HG03095 (cell line): ENCODE measurements at regions not wholly inside any gene's neighbourhood (a gene's known extent, or its start where the extent isn't known, plus 50 kb on each side); places are given as distances from the start of the nearest gene placed in this dataset.

ENCODE experiments used
- ATAC-seq: cut with Tn5 transposase; IDR thresholded peaks from one replicate; pipeline ENCODE4 v1.9.1; 2021; ENCODE audit warnings: moderate library complexity; ENCODE audit not compliant: unreplicated experiment

DNA sequence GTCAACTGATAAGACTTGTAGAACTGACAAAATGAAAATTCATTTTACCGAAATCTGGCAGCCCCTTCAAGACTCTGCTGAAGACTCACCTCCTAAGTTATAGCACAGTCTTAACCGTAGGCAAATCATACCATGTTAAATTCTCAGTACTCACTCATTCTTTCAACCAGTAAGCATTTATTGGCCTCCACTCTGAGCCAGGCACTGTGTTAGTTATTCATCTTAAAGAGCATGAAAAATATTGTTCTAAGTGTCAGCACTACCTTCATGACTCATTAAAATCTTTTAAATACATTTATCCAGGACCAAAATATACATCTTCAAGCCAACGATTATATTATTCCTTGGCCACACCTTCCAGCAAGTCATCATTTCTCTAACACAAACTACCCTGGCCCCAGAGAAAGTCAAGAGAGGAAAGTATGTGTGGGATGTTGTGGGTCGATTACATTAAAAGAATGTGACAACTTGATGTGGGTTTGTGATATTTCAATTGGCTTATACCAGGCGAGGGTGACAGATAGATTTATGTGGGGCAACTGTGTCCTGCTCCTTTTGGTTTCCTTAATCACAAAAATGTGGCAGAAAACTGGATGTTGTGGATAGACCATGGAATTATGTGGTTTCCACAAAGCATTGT is 55.0 kb downstream of the TMEM30B start:
- ATAC-seq: no peak

DNA sequence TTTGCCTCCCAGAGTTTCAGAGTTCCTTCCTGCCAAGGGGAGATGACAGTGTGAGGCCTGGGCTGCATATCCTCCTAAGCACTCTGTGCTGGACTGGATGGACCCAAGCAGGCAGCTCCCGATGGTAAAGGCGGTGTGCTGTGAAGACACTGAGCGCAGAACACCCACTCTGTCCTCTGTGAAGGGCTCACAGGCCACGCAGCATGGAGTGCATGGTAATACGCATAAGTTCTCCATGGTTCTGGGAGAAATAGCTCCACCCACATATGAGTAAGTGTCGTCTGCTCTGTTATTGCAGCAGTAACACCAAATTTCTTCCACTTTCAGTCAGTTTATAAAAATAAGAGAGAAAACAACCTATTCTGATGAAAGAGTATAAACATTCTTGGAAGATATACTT is 55.8 kb downstream of the TMEM30B start:
- no peak for ATAC-seq

DNA sequence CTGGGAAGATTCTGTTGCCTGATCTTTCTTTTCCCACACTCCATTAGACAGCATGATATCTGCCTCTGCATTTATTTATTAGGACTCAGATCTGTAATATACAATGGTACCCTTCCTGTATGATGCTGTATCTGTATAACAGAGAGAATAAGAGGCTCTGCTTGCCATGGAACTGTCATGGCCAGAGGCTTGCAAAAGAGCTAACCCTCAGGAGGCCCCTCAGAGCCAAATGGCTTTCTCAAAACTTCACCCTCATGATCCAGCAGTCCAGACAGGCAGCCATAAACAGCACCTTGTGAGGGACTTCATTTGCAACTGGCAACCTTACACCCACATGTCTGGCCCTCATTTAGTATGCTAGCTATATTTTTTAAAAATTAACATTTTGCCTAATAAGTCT is 57.6 kb downstream of the TMEM30B start:
- ATAC-seq: no peak

DNA sequence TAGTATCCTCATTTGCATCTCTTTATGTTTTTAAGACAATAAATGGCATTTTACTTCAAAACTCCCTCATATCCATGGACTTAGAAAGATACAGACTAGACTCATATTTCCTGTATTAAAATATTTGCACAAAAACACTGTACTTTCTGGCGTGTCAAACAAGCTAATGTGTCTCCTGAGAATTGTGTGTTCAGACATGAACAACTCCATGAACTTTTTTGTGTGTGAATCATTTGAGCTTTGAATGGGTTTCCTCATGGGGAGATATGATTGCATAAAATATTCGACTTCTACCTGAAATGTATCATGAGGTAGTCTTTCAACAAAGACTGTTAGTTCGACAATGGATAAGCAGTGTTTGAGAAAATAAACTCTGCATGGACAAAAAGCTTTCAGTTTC is 58.8 kb downstream of the TMEM30B start:
- ATAC-seq: no peak

DNA sequence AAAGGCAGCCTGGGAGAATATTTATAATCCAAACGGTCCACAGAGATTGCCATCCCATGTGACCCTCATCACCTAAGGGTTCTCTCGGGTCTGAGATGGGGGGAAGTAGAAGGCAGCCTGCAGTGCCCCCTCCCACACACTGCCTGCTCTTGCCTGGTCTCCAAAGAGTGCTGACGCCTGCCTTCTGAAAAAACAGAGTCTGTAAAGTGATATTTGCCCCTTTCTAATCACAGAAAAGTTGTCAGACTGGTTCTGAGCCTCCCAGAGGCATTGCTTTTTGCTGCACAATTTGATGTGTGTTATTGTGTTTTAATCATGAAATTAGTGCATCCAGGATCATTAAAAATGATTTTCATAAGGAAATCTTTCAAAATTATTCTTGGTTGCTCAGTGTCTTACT is 59.2 kb downstream of the TMEM30B start:
- no peak for ATAC-seq

DNA sequence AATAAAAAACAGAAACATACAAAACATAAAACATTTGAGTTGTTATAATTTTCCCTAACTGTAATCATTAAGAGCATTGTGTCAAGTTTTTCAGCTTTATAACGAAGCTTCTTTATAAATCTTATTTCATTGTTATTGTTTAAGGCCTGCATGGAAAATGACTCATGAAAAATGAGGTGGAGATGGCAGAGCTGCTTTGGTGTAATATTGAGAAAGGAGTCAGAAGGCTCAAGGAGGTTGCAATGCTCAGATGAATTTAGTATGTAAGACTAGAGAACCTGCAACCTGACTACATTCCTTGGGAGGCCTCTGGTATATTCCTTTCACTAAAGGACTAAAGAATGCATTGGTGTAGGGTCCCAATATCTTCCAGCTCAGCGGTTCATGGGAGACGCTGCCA is 61.5 kb downstream of the TMEM30B start:
- no peak for ATAC-seq

DNA sequence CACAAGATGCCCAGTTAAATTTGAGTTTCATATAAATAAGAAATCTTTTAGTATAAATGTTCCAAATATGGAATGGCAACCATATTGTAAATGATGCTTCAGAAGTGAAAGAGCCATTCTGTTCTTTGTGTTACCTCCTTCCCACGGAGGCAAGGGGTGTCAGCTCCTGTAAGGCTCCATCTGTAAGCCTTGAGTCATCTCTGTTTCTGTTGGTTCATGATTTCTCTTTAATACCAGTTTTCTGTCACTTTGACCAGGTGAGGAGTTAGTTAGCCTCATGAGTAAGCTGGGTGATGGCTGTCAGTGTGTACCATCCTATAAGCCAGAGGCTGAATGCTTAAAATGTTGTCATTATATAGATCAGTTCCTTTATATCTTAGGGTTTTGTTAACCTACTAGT is 61.9 kb downstream of the TMEM30B start:
- ATAC-seq: no peak

DNA sequence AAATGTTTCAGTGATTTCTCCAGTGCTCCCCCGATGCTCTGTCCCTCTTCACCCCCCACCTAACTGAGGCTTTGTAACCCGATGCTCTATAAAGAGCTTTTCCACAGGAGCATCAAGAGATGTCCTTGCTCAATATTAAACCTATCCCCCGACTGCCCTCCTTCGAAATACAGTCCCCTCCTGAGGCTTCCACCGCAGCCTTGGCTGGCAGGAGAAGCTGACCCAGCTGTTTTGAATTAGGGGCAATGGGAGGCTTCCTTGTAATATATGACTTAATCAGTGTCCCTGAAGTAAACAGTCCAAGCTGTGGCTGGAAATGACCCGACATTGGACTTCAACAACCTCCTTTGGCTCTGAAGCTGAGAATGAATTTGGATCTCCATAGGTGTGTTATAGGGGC is 62.4 kb downstream of the TMEM30B start:
- ATAC-seq: no peak

DNA sequence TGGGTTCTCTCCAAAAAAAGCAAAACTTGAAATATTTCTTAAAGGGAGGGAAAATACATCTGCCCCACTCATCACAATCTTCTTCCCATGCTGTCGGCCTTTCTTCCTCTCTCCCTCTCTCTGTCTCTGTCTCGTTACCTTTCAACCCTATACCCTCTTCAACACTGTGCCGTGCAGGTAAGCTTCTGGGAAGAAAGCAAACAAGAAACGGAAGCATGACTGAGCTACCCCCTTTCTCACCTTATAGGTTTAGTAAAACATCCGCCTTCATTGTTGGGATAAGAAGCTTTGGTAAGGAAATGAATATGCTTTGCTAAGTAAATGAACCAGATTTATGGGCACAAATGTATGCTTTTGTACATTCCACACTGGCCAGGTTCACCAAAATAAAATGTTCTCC is 63.0 kb downstream of the TMEM30B start:
- no peak for ATAC-seq

DNA sequence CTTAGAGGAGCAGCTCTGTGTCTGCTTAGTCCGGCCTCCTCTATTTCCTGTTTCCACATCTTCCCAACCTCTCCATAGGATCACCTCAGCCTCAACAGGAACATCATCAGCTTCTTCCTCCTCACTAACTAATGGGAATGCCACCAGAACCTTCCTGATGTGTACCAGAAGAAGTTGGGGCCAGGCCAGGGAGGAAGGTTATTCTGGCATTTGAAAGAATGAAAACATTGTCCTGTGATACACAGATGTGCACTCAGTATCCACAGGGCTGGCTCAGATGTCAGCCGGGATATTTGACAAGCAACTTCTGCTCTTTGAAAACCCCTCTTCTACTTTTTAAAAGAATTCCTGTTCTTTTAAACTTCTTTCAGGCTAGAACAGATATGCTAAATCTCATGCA is 63.6 kb downstream of the TMEM30B start:
- no peak for ATAC-seq

DNA sequence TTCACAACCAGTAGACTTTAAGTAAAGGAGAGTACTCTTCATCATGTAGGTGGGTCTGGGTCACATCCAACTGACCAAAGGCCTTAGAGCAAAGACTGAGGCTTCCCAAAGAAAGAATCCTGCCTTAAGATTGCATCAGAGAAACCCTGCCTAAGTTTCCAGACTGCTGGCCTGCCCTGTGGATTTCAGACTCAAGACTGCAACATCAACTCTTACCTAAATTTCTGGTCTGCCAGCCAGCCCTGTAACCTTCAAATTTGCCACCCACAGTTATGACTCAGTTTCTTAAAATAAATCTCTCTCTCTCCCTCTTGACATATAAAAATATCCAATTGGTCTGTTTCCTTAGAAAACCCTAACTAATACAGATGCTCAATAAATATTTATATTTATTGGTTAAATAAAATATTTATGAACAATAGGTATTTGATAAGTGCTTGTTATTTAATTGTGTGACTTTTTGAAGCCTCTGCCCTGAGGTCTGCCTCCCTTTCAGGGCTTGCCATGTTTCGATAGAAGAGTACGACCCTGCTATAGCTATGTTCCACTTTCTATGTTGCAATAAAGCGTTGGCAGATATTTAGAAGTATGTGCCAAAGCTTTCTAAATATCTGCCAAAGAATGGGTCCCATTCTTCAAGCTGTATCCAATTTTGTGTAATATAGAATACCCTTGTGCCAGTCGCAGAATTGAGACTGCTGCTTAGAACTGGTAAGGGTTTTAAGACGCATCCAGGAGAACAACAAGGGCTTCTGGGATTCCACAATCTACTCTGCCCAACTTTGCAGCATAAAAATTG is 65.7 kb downstream of the TMEM30B start:
- no peak for ATAC-seq

DNA sequence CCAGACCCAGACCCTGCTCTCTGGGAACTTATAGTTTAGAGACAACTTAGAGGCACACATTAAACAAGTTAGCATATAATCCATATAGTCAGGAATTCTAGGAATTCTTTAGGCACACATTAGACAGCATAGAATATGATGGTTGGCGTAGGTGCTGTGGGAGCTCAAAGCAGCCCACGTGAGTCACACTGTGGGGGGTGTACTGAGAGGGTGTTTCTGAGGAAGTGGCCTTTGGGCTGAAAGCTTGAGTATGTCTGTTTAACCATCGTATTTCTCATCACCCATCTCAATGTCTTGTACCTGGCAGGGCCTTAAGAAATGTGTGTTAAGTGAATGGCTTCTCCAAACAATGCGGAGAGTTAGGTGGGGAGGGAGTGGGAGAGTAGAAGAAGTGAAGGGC is 67.2 kb downstream of the TMEM30B start:
- ATAC-seq: no peak

DNA sequence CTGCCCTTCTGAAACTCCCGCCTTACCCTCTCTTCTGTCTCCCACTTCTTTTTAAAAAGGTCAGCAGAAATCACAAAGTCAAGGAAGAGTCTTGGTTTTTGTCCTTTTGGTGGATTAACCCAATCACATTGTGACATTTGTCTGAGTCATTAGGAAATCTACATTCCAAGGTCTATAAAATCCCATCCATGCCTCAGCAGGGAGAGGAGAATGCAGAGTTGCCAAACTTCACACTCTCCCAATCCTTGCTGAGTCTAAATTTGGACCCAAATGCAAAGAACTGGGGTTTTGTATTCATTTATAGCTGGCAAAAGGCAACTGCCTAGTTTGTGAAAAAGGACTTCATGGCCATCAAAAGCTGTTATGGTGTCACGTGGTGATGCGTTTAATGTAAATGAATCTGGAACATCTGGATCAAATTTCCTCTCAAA is 67.9 kb downstream of the TMEM30B start:
- no peak for ATAC-seq

DNA sequence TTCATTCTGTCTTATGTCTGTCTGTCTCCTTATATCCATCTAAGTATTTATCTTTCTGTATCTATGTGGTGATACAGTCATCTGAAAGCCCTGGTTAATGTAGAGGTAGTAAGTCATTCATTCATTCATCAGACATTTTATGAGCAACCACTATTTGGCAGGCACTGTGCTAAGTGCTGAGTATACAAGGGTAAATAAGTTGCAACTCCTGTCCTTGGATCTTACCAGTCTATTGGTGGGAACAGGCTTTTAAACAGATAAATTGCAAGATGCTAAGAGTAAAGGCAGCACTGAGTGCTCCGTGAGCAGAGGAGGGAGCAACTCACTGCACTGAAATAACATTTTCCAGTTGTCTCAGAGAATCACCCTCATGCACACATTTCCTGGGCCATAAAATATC is 68.6 kb downstream of the TMEM30B start:
- no peak for ATAC-seq

DNA sequence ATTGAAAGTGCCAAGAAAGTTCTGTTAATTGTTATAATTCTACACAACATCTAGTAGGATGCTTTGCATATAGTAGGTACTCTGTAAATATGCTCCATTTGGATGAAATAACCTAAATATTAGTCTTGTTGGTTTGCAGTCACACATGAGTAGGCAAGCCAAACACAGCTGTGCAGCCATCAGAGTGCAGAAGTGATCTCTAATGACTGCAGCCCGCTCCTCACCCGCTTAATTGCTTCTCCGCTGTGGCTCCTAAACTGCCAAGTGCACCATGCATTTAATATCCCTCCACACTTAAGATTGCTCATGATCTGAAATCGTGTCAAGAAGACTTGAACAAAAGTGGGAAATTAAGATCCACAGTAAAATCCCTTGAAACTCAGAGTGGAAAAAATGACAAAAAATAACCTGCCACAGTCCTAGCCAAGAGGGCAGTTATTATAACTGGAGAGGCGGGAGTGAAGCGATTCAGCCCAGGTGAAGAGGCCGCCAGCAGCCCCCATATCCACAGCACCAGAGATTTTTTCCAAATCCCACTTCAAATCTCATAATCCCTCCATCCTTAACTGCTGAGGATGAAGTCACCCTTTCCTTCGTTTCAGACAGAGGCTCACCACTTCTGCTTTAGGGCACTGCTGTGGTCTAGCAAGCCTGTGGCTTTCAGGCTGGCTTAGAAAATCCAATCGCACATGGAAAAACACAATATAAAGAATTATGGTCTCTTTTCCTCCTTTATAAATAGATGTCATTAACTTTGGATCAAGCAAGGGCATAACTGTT is 69.5 kb downstream of the TMEM30B start:
- no peak for ATAC-seq

DNA sequence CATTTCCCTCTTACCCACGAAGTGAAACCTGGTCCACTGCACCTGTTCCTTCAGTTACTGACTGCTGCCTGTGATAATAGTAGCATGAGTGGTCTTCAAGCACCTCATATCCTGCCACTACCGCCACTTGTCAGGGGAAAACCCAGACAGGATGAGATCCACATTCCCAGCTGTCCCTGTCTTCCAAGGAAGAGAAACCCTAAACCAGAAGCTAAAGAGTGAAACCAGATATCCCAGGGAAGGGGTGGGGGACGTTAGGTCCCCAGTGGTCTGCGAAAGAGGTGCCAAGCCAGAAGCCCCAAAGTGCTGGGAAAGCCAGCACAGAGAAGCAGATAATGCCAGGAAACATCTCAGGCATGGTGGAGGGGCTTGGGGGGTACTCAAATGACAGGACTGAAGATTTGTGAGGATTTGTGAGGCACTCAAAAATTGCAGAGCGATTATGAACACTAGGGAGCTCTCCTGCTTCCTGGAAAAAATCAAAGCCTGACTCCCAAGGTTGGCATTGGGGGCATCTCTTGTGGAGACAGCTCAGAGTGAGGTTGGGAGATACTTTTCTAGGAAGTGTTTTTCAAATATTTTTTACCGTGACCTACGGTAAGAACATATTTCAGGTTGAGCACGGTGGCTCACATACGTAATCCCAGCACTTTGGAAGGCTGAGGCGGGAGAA is 77.9 kb downstream of the TMEM30B start:
- ATAC-seq: no peak

DNA sequence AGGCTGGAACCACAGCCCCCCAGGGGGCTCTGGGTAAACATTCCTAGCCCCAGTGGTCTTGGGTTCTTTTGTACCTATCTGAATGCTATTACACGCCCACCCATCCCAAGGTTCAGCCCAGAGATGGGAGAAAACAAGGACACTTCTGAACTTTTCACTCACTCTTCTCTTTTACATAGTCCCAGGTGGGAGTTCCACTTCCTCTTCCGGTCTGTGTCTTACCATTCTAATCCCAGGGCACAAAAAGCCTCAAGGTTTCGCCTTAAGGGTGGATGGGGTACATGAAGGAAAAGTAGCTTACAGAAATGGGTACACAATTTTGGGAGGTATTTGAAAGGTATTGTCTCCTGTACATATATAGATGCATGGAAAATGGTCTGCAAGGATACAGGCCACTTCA is 79.0 kb downstream of the TMEM30B start:
- ATAC-seq: no peak

DNA sequence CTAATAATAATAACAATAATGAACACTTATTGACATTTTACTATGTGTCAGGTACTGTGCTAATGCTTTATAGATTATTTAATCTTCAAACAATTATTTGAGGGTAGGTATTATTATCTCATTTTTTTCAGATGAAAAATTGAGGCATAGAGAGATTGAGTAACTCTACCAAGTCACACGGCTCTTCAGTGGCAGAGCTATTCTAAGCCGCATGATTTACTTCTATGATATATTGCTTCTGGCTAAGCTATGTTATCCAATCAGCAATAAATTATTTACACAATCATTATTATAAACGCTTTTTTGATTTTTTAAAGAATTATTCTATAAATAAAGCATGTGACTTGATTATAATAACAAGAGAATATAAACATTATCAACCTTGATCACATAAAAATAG is 80.0 kb downstream of the TMEM30B start:
- ATAC-seq: no peak

DNA sequence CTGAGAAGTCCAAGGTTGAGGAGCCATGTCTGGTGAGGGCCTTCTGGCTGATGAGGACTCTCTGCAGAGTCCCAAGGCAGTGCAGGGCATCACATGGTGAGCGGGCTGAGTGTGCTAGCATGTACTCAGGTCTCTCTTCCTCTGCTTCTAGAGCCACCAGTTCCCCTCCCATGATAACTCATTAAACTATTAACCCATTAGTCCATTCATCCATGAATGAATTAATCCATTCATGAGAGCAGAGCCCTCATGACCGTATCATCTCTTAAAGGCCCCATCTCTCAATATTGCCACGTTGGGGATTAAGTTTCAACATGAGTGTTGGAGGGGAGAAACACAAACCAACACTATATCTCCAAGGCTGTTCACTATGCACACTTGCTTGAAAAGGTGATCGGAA is 83.7 kb downstream of the TMEM30B start:
- ATAC-seq: no peak

DNA sequence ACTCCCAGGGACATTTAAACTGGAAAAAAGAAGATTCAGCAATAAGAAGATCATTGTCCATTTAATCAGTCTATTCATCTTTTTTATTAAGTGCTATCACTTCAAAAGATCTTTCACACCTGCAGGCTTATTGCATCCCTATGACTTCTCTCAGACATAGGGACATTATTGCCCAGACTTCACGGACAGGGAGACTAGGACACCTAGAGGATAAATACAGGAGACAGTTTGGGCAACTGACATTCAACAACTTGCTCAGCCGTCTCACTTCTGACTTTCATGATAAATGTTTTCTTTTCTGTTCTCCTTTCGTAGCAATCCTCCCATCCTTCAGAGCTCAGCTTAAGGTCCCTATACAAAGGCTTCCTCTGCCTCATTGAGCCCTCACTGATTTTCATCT is 84.3 kb downstream of the TMEM30B start:
- ATAC-seq: no peak

DNA sequence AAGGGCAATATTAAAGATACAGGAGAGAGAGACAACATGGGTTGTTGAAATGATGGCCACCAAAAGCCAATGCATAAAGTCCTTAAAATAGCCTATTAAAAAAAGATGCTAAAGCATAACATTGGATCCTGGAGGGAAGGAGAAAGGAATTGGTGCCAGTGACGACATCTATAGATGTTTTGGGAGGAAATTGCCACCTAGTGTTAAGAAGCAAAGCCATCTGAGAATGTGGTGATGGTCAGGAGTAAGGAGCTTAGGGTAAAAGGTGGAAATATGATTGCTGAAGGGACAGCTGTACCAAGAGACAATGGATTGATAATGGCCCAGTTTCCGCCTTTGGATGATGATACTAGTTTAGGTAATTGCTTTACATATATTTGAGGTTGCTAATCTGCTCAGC is 85.1 kb downstream of the TMEM30B start:
- no peak for ATAC-seq
